ENCODE measurements at regions not wholly inside any gene's neighbourhood (a gene's known extent, or its start where the extent isn't known, plus 50 kb on each side); places are given as distances from the start of the nearest gene placed in this dataset.

DNA sequence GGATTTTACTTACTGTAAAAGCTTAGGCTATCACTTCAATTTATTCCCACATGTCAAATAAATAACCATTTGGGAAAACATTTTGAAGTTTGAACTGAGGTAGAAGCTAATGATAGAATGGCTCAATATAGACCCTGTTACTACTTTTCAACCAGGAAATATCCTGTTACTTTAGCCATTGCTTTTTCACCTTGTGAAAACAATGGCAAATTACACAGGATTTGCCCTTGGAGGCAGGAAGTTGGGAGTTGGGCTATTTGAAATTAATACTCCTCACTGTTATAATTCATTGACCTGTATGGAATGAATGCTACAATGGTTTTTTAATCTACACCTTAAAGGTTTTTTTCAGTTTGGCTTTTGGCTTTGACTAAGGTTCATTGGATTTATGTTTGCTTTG lies 98.1 kb upstream of the UBE2E2 start (continued):
- TF ChIP-seq, protein P1, sequence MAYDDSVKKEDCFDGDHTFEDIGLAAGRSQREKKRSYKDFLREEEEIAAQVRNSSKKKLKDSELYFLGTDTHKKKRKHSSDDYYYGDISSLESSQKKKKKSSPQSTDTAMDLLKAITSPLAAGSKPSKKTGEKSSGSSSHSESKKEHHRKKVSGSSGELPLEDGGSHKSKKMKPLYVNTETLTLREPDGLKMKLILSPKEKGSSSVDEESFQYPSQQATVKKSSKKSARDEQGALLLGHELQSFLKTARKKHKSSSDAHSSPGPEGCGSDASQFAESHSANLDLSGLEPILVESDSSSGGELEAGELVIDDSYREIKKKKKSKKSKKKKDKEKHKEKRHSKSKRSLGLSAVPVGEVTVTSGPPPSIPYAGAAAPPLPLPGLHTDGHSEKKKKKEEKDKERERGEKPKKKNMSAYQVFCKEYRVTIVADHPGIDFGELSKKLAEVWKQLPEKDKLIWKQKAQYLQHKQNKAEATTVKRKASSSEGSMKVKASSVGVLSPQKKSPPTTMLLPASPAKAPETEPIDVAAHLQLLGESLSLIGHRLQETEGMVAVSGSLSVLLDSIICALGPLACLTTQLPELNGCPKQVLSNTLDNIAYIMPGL (CRISPR knock-in tag; IDR thresholded peaks at IDR 0.05; ENCODE audit: borderline replicate concordance in 1 of 2, low read depth in 1 of 2) = no peak
- TF ChIP-seq, protein P2, sequence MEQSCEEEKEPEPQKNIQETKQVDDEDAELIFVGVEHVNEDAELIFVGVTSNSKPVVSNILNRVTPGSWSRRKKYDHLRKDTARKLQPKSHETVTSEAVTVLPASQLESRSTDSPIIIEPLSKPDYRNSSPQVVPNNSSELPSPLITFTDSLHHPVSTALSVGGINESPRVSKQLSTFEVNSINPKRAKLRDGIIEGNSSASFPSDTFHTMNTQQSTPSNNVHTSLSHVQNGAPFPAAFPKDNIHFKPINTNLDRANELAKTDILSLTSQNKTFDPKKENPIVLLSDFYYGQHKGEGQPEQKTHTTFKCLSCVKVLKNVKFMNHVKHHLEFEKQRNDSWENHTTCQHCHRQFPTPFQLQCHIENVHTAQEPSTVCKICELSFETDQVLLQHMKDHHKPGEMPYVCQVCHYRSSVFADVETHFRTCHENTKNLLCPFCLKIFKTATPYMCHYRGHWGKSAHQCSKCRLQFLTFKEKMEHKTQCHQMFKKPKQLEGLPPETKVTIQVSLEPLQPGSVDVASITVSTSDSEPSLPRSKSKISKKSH (CRISPR knock-in tag; IDR thresholded peaks at IDR 0.05; ENCODE audit: borderline replicate concordance) = no peak
- TF ChIP-seq, protein P3, sequence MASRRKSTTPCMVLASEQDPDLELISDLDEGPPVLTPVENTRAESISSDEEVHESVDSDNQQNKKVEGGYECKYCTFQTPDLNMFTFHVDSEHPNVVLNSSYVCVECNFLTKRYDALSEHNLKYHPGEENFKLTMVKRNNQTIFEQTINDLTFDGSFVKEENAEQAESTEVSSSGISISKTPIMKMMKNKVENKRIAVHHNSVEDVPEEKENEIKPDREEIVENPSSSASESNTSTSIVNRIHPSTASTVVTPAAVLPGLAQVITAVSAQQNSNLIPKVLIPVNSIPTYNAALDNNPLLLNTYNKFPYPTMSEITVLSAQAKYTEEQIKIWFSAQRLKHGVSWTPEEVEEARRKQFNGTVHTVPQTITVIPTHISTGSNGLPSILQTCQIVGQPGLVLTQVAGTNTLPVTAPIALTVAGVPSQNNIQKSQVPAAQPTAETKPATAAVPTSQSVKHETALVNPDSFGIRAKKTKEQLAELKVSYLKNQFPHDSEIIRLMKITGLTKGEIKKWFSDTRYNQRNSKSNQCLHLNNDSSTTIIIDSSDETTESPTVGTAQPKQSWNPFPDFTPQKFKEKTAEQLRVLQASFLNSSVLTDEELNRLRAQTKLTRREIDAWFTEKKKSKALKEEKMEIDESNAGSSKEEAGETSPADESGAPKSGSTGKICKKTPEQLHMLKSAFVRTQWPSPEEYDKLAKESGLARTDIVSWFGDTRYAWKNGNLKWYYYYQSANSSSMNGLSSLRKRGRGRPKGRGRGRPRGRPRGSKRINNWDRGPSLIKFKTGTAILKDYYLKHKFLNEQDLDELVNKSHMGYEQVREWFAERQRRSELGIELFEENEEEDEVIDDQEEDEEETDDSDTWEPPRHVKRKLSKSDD (CRISPR knock-in tag; IDR thresholded peaks at IDR 0.05; ENCODE audit: low read depth) = no peak
- TF ChIP-seq ZNF749 (CRISPR knock-in tag; IDR thresholded peaks at IDR 0.05; ENCODE audit: borderline replicate concordance) = no peak
- TF ChIP-seq SRF (IDR thresholded peaks at IDR 0.05; ENCODE audit: low read depth, low read length) = no peak
- TF ChIP-seq ZBTB8A (CRISPR knock-in tag; IDR thresholded peaks at IDR 0.05; ENCODE audit: borderline replicate concordance, low read depth) = no peak

DNA sequence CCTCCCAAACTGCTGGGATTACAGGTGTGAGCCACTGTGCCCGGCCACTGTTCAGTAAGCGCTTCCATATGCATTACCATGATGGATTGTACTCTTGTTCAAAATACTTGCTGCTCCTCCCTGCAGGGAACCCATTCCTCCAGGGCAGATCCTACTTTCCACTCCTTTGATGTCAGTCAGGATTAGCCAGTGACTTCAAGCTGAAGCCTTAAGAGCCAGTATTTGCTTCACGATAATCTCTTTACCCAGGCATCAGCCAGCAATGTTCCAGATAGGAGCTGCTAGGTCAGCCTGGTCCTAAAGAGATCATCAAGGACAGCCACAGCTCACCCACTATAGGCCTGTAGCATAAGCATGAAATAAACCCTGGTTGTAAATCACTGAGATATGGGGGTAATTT lies 96.5 kb upstream of the UBE2E2 start:
- Histone ChIP-seq H3K36me3 (replicated peaks in 1 of 2; ENCODE audit: control insufficient read depth in 1 of 2, insufficient read depth in 2 of 2, low read length in 2 of 2) (no peaks in the 10 kb centered on the region), H4K20me1 (ENCODE audit: insufficient read depth, low read length) (no peaks in the 10 kb centered on the region), H3K27me3 (ENCODE audit: control insufficient read depth in 1 of 2, insufficient read depth in 2 of 2, low read length in 2 of 2) (no peaks in the 10 kb centered on the region), H2AFZ (ENCODE audit: low read length) (no peak overlapping the region), H3K79me2 (ENCODE audit: insufficient read depth, low read length) (no peaks in the 10 kb centered on the region), H3K27ac (ENCODE audit: extremely low read length, insufficient read depth, low read length) (no peak overlapping the region), H3K4me3 (replicated peaks in 1 of 3; ENCODE audit: insufficient read depth in 1 of 3, low read depth in 2 of 3, low read length in 3 of 3) (no peak overlapping the region), H3K9me3 (ENCODE audit: low read length) (no peaks in the 10 kb centered on the region), H3K4me2 (ENCODE audit: low read depth, low read length) (no peak overlapping the region), H3K9ac (ENCODE audit: insufficient read depth, low read depth, low read length) (no peak overlapping the region), H3K4me1 (ENCODE audit: insufficient read depth, low read length) (no peaks in the 10 kb centered on the region)
- TF ChIP-seq AKAP8 (CRISPR knock-in tag; IDR thresholded peaks at IDR 0.05) = no peak
- no peak for TF ChIP-seq JDP2 (CRISPR knock-in tag; IDR thresholded peaks at IDR 0.05; ENCODE audit: borderline replicate concordance)
- DNase-seq (ENCODE audit: low spot score) (no peak), ATAC-seq (no peak), FAIRE-seq (no peak)
- CTCF ChIA-PET (ENCODE audit: low intra/inter-chr PET ratio, low total read pairs) = no interaction called here
- intact Hi-C loops (cut with micrococcal nuclease; ENCODE audit: unreplicated experiment) (no loop called here), in situ Hi-C loops (cut with HindIII; ENCODE audit: extremely low pct_ligation_motif_present, low pct_unique_long_range_greater_than_20kb) (no loop called here)
- WGBS (ENCODE audit: low lambda C conversion rate) = 4% methylated on average over 3 of the region's 3 CpGs
- BruUV-seq (replicated peaks) = no TSS peak
- POLR2A ChIA-PET = no interaction called here

Measured in HepG2 (cell line).